ENCODE measurements at regions not wholly inside any gene's neighbourhood (a gene's known extent, or its start where the extent isn't known, plus 50 kb on each side); places are given as distances from the start of the nearest gene placed in this dataset.

DNA sequence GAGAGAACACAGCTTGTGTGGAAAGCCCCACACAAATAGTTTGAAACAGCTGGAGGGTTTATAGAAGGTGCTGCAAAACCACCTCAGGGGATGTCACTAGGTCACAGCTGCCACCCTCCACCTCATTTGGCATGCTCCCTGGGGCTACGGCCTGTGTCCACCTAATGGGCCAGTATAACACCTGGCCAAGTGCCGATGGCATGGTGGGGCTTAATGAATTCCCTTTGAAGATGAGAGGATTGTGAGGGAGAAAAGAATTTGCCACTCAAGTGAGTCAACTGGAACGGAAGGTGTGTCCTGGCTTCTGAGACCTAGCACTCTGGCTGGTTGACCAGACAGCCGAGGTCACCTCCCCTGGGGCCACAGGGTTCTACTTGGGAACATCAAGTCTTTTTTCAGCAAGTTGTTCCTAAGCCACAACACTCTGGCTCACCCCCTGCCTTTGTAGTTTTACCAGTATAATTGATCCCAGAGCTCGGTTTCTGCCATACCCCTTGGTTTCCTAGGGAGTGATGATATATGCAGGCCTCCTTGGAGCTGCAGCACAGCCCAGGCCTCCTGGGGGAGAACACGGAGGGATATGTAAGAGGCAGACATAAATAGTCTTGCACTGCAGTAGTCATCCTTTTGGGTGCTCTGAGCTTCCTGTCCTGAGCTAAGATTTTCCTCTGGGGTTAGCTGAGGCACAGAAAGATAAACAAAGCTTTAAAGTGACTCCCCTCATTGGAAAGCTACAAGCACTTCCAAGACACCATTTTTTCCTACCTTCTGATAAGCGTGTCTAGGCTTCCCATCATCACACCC, 178.2 kb upstream of the LPP start:
- peak; percentile 33 for DNase-seq (ENCODE audit: low spot score)

DNA sequence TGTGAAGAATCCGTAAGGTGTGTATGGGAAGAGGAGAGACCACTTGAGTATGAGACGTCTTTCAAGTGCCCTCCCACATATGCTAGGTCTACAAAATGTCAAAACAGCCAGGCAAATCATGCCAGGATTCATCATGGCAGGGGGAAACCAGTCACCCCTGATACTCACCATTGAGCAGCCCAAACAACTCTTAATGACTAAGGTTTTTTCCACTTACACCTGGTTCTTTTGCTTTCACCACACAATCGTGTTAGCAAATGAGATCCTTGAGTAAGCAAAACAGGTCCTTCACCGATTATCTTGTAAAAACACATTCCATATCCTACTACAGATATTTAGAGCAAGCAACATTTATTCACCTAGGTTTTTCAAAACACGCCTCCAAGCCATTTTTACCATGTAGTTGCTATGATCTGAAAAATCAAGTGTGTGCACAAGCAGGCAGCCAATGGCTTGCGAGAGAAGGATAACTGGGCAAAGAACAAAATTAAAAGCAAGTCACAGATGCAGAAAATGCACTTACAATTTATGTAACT, 177.5 kb upstream of the LPP start:
- no peak for DNase-seq (ENCODE audit: low spot score)

DNA sequence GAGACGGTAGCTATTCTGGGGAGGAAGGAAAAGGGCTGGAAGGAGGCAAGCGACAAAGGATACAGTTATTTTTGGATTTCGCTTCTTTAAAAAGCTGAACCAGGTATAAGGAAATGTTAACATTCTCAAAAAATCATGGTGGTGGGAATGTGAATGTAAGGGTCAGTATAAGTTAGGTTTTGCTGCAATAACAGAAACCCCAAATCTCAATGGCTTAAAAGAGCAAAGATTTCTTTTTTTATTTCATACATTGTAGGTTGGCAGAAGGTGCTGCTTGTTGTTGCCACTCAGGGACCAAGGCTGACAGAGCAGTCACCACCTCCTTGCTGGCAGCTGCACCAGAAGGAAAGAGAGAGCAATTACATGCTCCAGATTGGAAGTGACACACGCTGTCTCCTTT, 176.3 kb upstream of the LPP start:
- DNase-seq (ENCODE audit: low spot score), result no peak

DNA sequence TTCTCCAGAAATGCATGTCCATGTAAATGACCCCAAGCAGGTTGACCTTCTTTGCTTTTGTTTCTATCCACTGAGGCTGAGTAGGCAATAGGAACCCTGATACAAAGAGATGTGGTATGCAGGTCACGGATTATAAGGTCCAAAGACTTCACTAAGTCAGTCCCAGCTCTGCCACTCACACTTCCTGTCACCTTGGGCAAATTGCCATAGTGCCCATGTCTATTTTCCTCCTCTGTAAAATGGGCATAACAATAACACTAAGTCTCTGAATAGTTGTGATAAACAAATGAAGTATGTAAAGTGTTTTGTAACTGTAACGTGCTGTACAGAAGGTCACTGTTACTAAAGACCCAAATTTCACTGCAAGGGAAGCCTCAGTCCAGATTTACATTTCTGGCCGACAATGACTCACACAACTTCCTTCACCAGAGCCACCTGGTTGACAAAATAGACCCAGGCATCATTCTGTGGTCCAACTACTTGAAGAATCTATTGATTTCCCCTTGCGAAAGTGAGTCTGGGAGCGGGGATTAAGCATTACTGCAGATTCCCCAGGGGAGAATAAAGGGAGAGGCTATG, 175.4 kb upstream of the LPP start:
- no peak for DNase-seq (ENCODE audit: low spot score)

DNA sequence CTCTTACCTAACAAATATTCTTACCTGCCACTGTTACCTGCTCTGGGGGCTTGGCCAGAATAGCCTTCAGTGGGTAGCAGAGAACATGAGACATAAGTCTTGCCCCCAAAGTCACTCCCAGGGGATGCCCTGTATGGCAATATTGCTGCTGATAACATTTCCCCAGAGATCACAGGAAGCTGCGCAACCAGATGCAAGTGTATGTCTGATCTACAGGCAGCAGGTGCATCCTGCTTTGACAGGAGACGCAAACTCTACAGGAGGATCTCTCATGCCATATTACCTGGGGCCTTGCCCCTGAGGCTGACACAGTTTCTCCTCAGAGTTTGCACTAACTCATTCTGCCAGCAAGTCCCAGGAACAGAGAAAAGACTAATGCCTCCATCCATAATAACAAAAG, 174.4 kb upstream of the LPP start:
- no peak for DNase-seq (ENCODE audit: low spot score)

DNA sequence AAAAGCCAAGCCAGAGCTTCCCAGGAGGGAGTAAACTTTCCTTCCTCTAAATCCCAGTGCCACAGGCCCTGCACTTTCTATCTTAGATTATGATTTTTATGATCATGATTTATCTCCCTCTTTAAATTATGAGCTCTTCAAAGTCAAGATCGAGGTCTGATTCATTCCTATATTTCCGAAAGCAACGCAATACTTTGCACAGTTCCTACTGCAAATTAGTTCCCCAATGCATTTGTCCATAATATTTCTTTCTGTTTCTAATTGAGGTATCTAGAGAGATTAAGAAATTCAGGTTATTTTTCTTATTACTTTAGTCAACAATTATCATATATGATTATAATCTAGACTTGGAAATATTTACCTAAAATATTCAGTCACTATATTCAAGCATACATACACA, 173.1 kb upstream of the LPP start:
- DNase-seq (ENCODE audit: low spot score), result no peak

DNA sequence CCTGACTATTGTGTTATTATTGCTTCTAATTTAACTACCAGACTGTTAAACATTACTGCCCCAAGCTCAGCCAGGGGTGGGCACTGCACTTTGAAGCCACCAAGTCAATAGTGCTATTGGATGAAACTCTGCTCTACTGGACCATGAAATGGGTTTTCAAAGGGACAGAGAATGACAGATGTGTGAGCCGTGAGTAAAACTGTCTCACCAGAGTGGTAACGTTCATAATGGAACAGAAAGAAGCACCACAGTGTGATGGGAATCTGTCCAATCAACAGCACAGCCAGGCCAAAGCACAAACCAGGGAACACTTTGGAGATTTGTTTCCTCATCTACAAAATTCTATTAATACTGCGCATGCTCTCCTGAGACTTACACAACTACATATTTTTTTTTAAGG, 171.8 kb upstream of the LPP start:
- no peak for DNase-seq (ENCODE audit: low spot score)

DNA sequence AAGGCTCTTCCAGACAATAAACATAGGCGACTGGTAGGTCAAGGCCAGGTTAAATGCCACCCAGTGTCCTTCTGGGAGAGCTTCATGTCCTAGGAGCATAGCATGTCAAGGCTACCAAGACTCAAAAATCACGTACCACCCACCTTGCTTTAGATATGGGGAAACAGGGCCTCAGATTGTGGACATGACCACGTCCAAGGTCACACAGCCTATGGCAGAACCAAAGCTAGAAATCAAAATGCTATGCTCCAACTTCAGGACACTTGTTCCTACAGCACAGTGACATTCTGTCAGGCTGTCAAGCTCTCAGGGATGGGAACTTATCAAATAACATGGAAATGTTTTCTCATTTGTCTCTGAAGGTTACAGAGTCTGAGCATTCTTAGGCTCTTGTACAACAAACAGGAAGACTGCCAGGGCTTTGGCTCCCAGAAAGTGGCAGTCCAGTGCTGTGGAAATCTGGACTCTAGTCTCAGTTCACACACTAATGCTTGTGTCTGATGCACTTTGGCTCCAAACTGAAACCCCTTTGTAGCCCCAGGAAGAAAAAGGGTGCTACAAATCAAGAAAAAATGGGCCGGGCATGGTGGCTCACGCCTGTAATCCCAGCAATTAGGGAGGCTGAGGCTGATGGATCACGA, 170.4 kb upstream of the LPP start:
- no peak for DNase-seq (ENCODE audit: low spot score)

DNA sequence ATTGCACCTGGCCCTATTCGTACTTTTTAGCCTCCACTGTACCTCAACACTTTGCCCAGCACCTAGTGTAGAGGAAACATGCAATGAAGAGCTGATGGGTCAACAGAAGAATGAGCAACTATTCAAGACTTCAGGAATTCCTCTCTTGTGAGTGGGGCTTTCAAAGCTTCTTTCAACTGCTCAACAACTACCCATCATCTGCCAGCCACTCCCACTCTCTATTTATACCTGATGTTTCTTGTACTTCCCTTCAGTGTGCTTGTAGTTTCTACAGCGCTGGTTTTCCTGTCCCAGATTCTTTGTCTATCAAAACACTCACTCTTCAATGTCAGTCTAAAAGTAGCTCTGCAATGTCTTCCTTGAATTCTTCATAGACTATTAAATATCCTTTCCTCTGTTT, 168.3 kb upstream of the LPP start:
- DNase-seq (ENCODE audit: low spot score), result no peak

DNA sequence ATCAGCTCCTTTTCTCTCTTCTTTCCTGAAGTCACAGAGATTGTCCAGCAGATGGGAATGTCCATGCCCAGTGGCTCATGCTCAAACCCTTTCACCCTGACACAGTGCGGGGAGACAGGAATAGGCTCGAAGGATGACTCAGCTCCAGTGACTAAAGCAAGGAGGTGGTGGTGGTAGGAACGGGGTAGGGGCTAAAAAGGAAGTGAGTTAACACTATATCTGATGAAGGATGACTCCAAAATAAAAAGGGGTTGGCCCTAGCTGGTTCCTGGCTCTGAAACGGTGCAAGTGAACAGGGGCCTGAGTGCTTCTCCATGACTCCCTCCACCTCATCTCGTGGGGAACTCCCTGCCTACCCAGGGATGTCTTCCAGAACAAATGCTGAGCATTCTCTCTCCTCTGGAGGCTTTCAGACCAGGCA, 167.4 kb upstream of the LPP start:
- peak; percentile 22 for DNase-seq (ENCODE audit: low spot score)

DNA sequence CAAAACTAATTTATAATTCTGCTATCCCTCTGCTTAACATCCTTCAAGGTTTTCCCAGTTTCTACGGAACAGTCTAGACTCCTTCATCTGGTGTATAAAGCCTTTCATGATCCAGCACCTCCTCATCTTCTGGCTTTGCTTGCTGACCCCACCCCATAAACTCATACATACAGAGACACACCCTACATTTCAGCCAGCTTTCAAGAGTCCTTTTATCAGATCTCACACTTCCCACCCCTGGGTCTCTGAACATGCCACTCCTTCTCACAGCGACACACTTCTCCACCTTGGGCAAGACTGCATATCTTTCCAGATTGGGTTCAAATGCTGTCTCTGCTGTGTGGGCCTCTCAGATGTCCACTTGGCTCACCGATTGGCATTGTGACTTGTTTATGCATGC, 166.8 kb upstream of the LPP start:
- DNase-seq (ENCODE audit: low spot score), result peak; percentile 19

DNA sequence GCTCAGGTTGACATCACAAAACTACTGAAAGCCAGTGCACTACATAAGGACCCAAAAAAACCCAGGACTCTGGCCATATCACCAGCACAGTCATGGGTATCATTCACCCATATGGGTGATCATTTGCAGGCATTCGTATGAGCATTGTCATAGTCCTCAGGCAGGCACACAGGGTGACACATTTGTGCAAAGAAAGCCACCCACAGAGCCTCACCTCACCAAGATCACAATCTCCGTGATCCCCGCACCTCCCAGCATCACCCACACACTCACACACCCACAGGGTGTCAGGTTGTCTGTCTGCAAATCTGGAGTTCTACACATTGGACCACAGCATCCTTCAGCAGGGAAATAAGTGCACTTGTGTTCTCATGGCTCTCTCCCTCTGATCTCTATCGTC, 166.0 kb upstream of the LPP start:
- DNase-seq (ENCODE audit: low spot score), result no peak

DNA sequence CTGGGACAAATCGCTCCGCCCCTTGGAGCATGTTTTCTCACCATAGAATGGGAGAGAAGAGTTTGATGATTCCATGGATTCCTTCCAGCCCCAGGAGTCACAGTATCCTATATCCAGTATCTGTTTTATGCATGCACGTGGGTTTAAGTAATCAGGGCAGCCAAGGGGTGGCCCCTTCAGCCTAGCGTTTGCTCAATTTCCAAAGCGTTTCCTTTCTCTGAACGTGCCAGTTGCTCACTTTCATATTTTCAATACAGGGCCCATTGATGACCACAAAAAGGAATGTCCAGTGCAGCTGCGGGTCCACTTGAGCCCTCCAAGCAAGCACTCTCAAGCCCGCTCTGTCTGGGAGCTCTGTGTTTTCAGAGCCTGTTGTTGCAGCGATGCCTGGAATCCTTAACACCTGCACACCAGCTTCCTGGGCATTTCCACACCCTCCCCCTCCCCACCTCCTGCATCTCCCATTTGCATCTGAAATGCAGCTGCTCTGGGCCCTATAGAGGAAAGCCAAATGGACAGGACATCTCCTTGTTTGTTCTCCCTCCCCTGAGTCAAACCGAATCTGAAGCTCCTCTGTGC, 164.3 kb upstream of the LPP start:
- no peak for DNase-seq (ENCODE audit: low spot score)

DNA sequence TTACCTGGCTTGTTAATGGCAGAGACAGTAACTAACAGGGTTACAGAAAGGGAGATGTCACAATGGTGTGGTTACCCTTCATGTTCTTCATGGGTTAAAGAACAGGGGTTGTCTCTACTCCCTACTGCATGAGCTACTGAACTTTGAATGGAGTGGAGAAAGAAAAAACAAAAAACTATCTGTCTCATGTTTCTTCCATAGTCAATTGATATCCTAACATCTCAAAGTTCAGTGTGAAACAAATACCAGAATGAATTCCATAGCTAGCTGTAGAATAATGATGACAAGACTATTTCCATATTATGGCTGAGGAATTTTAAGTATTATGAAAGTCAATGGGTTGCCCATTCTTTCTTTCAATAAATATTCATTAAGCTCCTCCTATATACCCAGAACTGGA, 161.3 kb upstream of the LPP start:
- no peak for DNase-seq (ENCODE audit: low spot score)

DNA sequence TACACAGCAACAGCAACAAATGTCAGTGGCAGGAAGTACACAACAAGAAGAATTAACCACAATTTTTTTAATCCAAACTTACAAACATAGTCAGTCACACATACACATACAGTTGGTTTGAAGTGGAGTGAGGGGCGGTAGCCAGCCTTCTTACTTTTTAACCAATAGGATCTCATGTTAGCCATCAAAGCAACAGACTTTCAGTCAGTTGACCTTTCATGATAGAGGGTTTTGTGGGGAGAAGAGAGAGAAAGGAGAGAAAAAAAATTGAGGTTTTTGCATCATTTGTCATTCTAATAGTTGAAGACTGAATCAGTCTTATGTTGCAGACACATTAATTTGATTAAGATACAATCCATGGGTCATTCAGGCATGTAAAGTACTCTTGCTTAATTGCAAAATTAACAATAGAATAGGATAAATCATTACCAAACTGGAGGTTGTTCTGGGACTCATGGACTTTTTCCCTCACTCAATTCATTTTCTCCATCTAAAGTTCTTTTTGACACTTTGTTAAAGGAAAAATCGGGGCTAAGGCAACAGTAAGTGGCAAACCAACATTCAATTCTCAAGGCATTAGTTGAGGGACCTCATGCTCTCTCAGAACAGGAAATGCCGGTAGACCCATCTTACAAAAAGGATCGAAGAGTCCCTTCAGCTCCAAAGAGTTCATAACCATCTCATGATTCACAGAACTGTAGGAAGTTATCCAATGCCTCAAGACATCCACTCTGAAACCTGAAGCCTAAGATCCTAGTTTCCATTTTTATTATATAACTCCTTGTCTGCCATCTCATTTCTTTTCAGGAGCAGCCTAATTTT, 159.5 kb upstream of the LPP start:
- DNase-seq (ENCODE audit: low spot score), result no peak

DNA sequence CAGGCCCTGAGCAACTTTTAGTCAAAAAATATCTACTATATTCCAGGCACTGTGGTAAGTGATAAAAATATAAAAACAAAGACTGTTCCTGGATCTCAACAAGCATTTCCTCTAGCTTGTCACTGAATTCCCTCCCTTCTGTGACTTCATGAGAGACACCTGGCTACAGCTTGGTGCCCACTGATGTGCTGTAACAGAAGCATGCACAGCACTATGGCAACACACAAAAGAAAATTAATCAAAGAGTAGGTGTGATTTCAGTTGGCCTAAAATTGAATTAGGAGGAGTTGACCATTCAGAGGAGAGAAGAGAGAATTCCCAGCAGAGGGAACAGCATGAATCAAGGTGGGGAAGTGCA, 158.9 kb upstream of the LPP start:
- DNase-seq (ENCODE audit: low spot score), result no peak

DNA sequence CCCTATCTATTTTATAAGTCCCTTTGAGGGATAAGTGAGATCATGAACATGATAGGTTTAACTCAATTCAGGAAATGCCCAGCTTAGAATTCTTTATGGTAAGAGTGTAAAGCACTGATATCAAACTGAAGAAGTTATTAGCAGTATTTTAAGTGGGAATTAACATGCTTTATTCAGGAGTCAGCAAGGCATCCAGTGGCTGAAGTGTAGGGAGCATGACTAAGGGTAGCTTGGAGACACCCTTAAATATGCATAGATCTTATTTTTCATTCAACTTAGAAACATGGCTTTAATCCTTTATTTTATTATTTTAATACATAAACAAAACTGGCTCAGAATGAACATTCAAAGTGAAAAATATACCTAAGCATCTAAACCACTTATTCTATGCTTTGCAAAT, 158.3 kb upstream of the LPP start:
- no peak for DNase-seq (ENCODE audit: low spot score)

DNA sequence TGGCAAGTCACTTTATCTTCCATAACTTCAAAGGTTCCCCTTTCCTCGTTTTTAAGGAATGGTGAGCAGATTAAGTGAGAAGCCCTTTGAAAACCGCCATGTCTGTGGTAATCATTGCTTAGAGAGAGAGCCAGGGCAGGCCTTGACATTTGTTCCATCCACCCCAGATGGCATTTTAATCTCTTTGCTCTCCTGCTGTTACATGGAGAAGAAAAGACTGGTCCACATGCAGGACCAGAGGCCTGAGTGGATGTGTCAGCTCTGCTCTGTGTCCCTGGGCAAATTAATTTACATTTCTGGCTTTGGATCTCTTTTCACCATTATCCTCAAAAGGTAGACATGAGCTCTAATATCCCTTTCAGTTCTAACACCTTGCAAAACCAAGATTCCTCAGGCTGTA, 157.3 kb upstream of the LPP start:
- DNase-seq (ENCODE audit: low spot score), result no peak

DNA sequence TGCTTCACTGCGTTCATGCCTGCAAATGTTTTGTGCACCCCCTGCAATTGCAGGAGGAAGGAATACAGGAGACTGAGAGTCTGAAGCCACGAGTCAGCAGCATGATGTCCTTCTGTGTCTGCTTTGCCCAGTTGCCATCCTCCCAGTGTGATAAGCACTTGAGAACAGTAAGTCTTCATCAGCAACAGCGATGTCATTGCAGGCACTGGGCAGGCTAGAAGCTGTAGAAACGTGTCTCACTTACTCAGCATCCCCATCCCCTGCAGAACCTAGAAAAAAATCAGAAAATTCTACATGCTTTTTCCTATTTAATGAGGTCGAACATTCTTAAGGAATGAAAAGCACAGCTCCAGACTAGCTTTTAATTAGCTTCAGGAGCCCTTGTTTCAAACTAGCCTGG, 156.5 kb upstream of the LPP start:
- DNase-seq (ENCODE audit: low spot score), result no peak

DNA sequence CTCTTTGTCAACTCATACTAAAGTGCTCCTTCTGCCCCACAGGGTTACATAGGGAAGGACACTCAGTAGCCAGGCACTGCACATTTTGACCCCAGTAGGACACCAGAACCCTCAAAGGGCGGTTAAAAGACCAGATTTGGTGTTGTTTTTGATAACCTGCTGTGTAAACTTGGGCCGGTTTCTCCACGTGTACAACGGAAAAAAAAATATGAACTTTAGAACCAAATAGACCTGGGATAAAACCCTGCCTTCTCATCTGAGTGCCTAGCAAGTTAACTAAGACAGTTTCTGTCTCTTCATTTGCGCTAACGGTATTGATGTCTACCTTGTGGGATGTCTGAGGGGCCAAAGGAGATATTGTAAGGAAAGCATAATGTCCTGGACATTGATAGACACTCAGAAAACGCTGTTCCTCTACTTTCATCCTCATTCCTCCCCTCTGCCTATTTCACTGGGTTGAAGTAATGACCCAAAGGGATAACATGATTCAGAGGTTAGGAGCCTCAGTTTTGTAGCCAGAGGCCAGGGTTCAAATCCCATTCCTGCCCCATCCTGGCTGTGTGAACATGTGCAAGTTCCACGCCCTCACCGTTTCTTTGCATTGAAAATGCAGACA, 155.9 kb upstream of the LPP start:
- no peak for DNase-seq (ENCODE audit: low spot score)

DNA sequence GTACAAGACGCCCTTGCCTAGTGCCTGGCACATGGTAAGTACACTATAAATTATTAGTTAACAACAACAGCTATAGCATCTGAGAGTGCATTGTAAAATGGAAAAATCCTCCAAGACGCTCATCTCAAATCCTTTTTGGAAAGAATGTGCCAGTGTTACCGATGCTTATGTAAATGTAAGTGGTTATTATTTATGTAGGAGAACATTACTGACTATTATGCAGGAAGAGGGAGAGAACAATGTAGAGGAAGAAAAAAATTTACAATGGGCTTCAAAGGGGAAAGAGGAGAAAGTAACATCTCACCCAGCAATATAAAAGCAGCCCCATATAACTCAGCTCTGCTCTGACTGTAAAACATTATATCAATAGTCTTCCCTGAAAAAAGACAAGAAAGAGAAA, 155.3 kb upstream of the LPP start:
- DNase-seq (ENCODE audit: low spot score), result no peak

DNA sequence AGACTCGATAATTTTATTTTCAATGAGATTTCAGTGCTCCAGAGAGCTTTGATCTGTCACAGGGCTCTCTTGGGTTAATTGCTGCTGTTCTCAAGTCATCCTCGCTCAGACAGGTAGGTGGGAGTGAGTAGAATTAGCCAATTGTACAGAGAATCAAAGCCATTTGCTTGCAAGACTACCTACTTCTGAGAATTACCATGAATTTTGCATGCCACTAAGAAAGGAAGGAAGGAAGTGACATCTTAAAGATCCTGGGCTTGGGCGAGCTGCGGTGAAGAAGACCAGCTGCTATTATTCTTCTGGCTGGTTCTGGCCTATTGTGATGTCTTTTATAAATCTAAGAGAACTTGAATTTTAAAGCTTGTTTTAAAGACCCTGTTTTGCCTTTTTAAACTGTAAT, 154.1 kb upstream of the LPP start:
- no peak for DNase-seq (ENCODE audit: low spot score)

Data from LoVo (cell line).